SU-DHL-6 (cell line): ENCODE measurements at regions not wholly inside any gene's neighbourhood (a gene's known extent, or its start where the extent isn't known, plus 50 kb on each side); places are given as distances from the start of the nearest gene placed in this dataset.

Experiments used
- EZH2phosphoT487 ChIP-seq: fragments of 200-600 bp; sonication (generic), shearing (Covaris generic); conservative IDR thresholded peaks from 2 replicates; pipeline ENCODE4 v1.6.1; 2018; ENCODE audit warnings: mild to moderate bottlenecking, antibody characterized with exemption, low read length, moderate library complexity, mixed read lengths
- TF ChIP-seq, protein P1 (sequence below): fragments of 200-600 bp; sonication (generic); IDR thresholded peaks from one replicate; pipeline ENCODE4 v1.5.1; 2017; ENCODE audit warnings: antibody characterized with exemption, mild to moderate bottlenecking, low read length, moderate library complexity; ENCODE audit not compliant: insufficient read depth, poor library complexity, severe bottlenecking

DNA sequence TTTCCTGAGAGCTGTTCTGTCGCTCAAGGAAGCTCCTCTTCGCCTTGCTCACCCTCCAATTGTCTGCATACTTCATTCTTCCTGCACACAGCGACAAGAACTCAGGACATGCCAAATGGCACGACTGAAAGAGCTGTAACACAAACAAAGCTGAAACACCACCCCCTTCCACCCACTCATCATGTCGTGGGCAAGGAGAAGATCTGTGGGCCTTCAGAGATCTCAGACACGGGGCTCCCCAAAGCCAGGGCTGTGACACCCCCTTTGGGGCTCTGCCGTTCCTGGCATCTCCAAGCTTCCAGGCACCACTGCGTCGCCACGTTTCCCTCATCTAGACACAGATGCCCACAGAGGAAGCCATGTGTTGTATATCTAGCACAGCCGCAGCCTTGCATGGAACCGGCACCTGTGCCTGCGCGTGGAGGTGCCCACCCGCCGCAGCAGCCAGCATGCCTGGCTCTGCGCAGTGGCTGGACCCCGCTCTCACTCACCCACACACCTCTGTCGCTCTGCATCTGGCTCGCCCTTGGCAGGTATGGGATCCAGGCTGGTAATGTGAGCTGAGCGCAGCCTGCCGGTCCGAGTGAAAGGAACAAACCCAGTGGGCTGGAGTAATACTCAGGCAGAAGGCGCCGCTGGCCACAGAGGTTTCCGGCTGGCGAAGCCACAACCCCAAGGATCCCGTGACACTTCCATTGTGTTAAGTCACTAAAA lies 676.4 kb upstream of the INTU start:
- TF ChIP-seq, protein P1, sequence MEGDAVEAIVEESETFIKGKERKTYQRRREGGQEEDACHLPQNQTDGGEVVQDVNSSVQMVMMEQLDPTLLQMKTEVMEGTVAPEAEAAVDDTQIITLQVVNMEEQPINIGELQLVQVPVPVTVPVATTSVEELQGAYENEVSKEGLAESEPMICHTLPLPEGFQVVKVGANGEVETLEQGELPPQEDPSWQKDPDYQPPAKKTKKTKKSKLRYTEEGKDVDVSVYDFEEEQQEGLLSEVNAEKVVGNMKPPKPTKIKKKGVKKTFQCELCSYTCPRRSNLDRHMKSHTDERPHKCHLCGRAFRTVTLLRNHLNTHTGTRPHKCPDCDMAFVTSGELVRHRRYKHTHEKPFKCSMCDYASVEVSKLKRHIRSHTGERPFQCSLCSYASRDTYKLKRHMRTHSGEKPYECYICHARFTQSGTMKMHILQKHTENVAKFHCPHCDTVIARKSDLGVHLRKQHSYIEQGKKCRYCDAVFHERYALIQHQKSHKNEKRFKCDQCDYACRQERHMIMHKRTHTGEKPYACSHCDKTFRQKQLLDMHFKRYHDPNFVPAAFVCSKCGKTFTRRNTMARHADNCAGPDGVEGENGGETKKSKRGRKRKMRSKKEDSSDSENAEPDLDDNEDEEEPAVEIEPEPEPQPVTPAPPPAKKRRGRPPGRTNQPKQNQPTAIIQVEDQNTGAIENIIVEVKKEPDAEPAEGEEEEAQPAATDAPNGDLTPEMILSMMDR, result no peak
- no peak for TF ChIP-seq EZH2phosphoT487
